Esophagus squamous epithelium (tissue), 4 donors: ENCODE measurements at regions not wholly inside any gene's neighbourhood (a gene's known extent, or its start where the extent isn't known, plus 50 kb on each side); places are given as distances from the start of the nearest gene placed in this dataset.

Experiments
- POLR2A ChIP-seq, 4 donors: fragments of 450-650 bp; IDR thresholded peaks; one replicate each; pipeline ENCODE4 v1.6.1; 2017; ENCODE audit warnings: antibody characterized with exemption in 4 of 4, mild to moderate bottlenecking in 4 of 4, moderate library complexity in 3 of 4
- TF ChIP-seq, protein P1 (sequence below), 6 experiments: fragments of 450-650 bp in 4 of 6; fragments of 200-600 bp in 2 of 6; sonication (generic) in 2 of 6; IDR thresholded peaks; one replicate each; pipeline ENCODE4 v1.5.1; 2016 to 2019; ENCODE audit warnings: antibody characterized with exemption in 6 of 6, mild to moderate bottlenecking in 4 of 6, moderate library complexity in 4 of 6

DNA sequence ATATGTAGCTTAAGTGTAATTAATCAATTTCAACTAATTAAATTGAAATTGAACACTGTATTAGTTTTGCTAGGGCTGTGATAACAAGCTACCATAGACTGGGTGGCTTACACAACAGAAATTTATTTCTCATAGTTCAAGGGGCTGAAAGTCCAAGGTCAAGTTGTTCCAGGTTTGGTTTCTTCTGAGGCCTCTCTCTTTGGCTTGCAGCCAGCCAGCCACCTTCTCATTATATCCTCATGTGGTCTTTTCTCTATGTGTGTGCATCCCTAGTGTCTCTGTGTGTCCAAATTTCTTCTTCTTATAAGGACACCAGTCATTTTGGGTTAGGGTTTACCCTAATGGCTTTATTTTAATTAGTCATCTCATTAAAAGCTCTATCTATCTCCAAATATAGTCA, 611.7 kb downstream of the UTRN start:
- TF ChIP-seq, protein P1, sequence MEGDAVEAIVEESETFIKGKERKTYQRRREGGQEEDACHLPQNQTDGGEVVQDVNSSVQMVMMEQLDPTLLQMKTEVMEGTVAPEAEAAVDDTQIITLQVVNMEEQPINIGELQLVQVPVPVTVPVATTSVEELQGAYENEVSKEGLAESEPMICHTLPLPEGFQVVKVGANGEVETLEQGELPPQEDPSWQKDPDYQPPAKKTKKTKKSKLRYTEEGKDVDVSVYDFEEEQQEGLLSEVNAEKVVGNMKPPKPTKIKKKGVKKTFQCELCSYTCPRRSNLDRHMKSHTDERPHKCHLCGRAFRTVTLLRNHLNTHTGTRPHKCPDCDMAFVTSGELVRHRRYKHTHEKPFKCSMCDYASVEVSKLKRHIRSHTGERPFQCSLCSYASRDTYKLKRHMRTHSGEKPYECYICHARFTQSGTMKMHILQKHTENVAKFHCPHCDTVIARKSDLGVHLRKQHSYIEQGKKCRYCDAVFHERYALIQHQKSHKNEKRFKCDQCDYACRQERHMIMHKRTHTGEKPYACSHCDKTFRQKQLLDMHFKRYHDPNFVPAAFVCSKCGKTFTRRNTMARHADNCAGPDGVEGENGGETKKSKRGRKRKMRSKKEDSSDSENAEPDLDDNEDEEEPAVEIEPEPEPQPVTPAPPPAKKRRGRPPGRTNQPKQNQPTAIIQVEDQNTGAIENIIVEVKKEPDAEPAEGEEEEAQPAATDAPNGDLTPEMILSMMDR (IDR thresholded peaks at IDR 0.05): no peak
- TF ChIP-seq POLR2A (IDR thresholded peaks at IDR 0.05): no peak
